ENCODE measurements at regions not wholly inside any gene's neighbourhood (a gene's known extent, or its start where the extent isn't known, plus 50 kb on each side); places are given as distances from the start of the nearest gene placed in this dataset.

DNA sequence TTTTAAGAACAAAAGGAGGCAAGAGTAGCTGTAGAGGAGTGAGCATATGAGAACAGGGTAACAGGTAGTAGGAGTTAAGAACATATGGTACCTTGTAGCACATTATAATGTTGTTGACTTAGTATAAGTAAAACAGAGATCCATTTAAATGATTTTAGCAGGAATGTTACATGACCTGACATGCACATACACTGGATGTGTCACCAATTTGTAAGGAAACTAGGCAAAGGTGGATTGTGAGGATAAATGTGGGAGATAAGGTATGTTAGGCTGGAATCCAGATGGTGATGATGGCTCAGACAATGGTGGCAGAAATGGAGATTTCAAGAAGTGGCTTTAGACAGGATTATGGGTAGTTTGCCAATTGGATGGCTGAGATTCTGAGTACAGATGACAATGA lies 443.1 kb upstream of the DAB2 start:
- no peak overlapping the region for H3K9ac ChIP-seq (ENCODE audit: low read length)
- no peaks in the 10 kb centered on the region for H3K4me1 ChIP-seq (ENCODE audit: insufficient read depth, low read length)
- H3K27ac ChIP-seq (ENCODE audit: low read depth, low read length), result no peak overlapping the region
- H3K9me3 ChIP-seq (ENCODE audit: low read length), result no peaks in the 10 kb centered on the region
- H3K36me3 ChIP-seq (ENCODE audit: insufficient read depth, low read length), result no peaks in the 10 kb centered on the region
- no peaks in the 10 kb centered on the region for H3K27me3 ChIP-seq (ENCODE audit: control insufficient read depth in 1 of 2, insufficient read depth in 2 of 2, low read length in 2 of 2)
- no peak overlapping the region for H3K4me3 ChIP-seq (ENCODE audit: low read depth in 1 of 2, low read length in 2 of 2)

DNA sequence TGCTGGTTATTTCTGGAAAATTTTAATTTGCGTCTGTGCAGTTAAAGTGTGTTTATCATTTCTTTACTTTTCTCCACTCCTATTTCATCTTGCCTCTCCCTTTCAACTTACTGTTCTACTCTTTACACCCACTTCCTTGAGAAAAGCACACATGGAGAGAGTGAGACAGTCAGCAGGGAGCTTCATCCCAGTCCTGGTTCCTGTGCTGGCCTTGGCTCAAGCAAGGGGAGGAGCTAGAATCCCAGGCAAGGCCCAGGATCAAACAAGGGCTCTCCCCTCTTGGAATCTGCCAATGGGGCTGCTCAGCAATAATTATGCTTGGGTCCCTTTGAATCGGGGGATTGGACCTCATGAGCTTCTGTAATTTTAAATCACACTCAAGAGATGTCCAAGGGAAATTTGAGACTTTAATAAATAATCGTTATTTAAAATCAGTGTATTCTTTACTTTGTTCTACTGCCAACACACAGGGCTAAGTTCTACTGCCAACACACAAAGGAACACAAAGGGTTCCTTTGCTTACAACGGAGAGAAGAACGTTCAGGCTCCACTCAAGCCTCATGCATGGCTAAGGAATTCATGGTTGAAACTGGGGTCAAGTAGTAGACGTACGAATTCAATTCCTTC lies 439.3 kb upstream of the DAB2 start:
- Histone ChIP-seq H3K27ac (ENCODE audit: low read depth, low read length) (no peak overlapping the region), H3K9ac (ENCODE audit: low read length) (no peak overlapping the region), H3K27me3 (ENCODE audit: control insufficient read depth in 1 of 2, insufficient read depth in 2 of 2, low read length in 2 of 2) (no peaks in the 10 kb centered on the region), H3K4me1 (ENCODE audit: insufficient read depth, low read length) (no peaks in the 10 kb centered on the region), H3K36me3 (ENCODE audit: insufficient read depth, low read length) (no peaks in the 10 kb centered on the region), H3K4me3 (ENCODE audit: low read depth in 1 of 2, low read length in 2 of 2) (no peak overlapping the region), H3K9me3 (ENCODE audit: low read length) (no peaks in the 10 kb centered on the region)

DNA sequence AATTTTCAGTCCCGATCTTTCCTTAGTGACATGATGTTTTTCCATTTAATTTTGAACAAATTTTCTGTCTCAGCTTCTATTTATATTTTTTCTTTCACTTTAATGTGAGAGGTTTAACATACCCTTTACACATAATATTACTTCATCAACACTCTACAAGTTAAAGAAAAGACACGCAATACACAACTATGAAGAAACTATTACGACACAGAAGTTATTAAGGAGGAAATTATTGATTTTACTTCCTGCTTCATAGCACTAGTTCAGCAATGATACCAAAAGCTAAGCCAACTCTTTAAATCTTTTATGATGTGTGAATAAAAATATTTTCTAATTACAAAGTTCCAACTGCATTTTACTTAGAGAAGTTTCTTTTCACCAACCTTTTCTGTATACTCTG lies 432.3 kb upstream of the DAB2 start:
- no peak overlapping the region for H3K27ac ChIP-seq (ENCODE audit: low read depth, low read length)
- no peaks in the 10 kb centered on the region for H3K9me3 ChIP-seq (ENCODE audit: low read length)
- no peak overlapping the region for H3K9ac ChIP-seq (ENCODE audit: low read length)
- H3K27me3 ChIP-seq (ENCODE audit: control insufficient read depth in 1 of 2, insufficient read depth in 2 of 2, low read length in 2 of 2), result no peaks in the 10 kb centered on the region
- H3K36me3 ChIP-seq (ENCODE audit: insufficient read depth, low read length), result no peaks in the 10 kb centered on the region
- H3K4me3 ChIP-seq (ENCODE audit: low read depth in 1 of 2, low read length in 2 of 2), result no peak overlapping the region
- no peaks in the 10 kb centered on the region for H3K4me1 ChIP-seq (ENCODE audit: insufficient read depth, low read length)

DNA sequence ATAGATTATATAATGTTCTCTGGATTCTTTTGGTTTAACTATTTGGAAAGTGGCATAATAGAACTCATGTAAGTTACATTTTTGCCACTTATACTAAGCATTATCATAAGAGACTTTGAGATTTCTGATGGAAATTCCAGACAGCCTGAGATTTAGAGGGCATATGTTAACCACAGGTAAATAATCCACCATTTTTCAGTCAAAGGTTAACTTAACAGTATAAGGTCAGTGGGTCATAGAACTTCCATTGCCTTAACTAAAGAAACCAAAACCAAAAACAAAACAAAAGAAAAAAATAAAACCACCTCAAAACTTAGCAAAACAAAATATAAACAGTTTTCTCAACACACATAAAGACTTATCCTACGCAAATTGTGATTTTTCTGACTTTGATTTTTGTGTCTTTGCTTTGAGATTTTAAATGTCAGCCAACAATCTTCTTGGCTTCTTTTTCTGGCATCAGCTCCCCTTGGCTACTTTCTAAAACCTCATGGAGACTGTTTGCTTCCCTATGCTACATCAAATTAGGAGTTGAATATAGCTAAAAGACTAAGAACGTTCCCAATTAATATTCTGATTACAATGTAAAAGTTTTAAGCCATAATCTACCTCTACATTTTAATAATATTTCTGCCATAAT lies 430.1 kb upstream of the DAB2 start:
- no peak overlapping the region for H3K27ac ChIP-seq (ENCODE audit: low read depth, low read length)
- H3K36me3 ChIP-seq (ENCODE audit: insufficient read depth, low read length), result no peaks in the 10 kb centered on the region
- H3K27me3 ChIP-seq (ENCODE audit: control insufficient read depth in 1 of 2, insufficient read depth in 2 of 2, low read length in 2 of 2), result no peaks in the 10 kb centered on the region
- H3K4me1 ChIP-seq (ENCODE audit: insufficient read depth, low read length), result no peaks in the 10 kb centered on the region
- H3K4me3 ChIP-seq (ENCODE audit: low read depth in 1 of 2, low read length in 2 of 2), result no peak overlapping the region
- H3K9me3 ChIP-seq (ENCODE audit: low read length), result no peaks in the 10 kb centered on the region
- H3K9ac ChIP-seq (ENCODE audit: low read length), result no peak overlapping the region

DNA sequence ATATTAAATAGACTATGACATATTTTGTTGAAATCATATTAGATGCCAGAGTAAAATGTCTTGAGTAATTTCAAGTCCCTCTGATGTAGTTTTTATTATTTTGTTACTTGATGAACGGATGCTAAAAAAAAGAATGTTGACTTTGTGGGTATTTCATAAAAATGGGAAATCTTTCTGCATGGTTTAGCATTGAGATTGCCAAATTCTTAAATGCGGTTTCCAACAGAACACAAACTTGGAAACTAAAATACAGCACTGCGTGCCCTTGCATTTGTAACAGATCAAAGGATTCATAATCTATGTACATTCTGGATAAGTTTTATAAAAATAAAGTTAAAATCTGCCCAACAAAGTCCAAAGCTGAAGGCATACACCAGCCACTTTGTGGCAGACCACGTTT lies 425.5 kb upstream of the DAB2 start:
- no peaks in the 10 kb centered on the region for H3K27me3 ChIP-seq (ENCODE audit: control insufficient read depth in 1 of 2, insufficient read depth in 2 of 2, low read length in 2 of 2)
- H3K27ac ChIP-seq (ENCODE audit: low read depth, low read length), result no peak overlapping the region
- no peak overlapping the region for H3K4me3 ChIP-seq (ENCODE audit: low read depth in 1 of 2, low read length in 2 of 2)
- no peaks in the 10 kb centered on the region for H3K4me1 ChIP-seq (ENCODE audit: insufficient read depth, low read length)
- H3K9me3 ChIP-seq (ENCODE audit: low read length), result no peaks in the 10 kb centered on the region
- H3K9ac ChIP-seq (ENCODE audit: low read length), result no peak overlapping the region
- H3K36me3 ChIP-seq (ENCODE audit: insufficient read depth, low read length), result no peaks in the 10 kb centered on the region

DNA sequence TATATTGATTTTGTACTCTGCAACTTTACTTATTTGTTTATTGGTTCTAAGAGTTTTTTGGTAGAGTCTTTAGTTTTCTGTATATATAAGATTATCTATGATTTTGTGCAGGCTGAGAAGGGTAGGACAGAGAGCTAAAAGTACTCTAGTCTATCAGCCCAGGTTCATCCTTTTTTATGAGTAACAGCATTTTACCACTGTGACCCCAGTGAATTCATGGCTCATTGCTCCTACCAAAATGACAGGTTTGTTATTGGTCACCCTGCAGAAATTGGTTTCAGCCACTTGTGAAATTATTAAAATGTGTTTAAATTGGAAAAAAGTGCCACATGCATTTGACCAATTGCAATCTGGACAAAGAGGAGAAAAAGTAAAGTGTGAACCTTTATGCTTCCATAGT lies 421.4 kb upstream of the DAB2 start:
- Histone ChIP-seq H3K27ac (ENCODE audit: low read depth, low read length) (no peak overlapping the region), H3K4me3 (ENCODE audit: low read depth in 1 of 2, low read length in 2 of 2) (no peak overlapping the region), H3K9ac (ENCODE audit: low read length) (no peak overlapping the region), H3K4me1 (ENCODE audit: insufficient read depth, low read length) (no peaks in the 10 kb centered on the region), H3K9me3 (ENCODE audit: low read length) (no peaks in the 10 kb centered on the region), H3K36me3 (ENCODE audit: insufficient read depth, low read length) (no peaks in the 10 kb centered on the region), H3K27me3 (ENCODE audit: control insufficient read depth in 1 of 2, insufficient read depth in 2 of 2, low read length in 2 of 2) (no peaks in the 10 kb centered on the region)

DNA sequence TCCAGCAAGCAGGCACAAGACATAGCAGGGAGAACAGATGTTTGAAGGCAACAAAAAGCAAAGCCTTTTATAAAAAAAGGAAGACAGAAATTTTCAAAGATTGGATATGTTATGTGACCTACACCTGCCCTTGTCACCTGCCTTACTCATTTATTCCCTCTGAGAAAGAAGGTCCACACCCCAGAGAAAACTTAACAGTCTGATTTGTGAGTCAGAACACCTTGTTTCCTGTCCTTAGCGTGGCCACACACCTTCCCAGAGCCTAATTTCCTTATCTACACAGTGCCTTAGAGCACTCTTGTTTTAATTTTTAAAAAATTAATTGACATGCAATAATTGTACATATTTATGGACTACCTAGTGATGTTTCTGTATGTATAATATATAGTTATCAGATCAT lies 419.0 kb upstream of the DAB2 start:
- Histone ChIP-seq H3K27ac (ENCODE audit: low read depth, low read length) (no peak overlapping the region), H3K9me3 (ENCODE audit: low read length) (no peaks in the 10 kb centered on the region), H3K4me1 (ENCODE audit: insufficient read depth, low read length) (no peaks in the 10 kb centered on the region), H3K36me3 (ENCODE audit: insufficient read depth, low read length) (no peaks in the 10 kb centered on the region), H3K4me3 (ENCODE audit: low read depth in 1 of 2, low read length in 2 of 2) (no peak overlapping the region), H3K9ac (ENCODE audit: low read length) (no peak overlapping the region), H3K27me3 (ENCODE audit: control insufficient read depth in 1 of 2, insufficient read depth in 2 of 2, low read length in 2 of 2) (no peaks in the 10 kb centered on the region)

DNA sequence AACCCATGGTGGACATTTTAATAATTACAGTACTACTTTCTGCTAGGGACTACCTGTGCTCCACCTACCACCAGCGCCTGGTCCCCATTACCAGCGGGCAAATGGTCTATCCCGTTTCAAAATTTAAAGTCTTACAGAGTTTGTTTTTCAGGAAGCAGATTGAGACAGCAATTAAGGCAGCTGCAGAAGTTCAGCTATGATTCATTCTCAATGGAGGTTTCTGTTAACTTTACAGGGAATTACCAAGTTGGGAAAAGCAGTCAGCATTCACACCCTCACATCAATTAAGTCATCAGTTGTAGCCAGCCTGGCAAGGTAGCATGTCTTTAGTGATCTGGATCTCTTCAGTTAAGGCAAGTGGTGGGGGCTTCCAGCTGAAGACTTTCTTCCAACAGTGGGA lies 410.6 kb upstream of the DAB2 start:
- no peaks in the 10 kb centered on the region for H3K4me1 ChIP-seq (ENCODE audit: insufficient read depth, low read length)
- no peaks in the 10 kb centered on the region for H3K27me3 ChIP-seq (ENCODE audit: control insufficient read depth in 1 of 2, insufficient read depth in 2 of 2, low read length in 2 of 2)
- H3K9me3 ChIP-seq (ENCODE audit: low read length), result no peaks in the 10 kb centered on the region
- no peaks in the 10 kb centered on the region for H3K36me3 ChIP-seq (ENCODE audit: insufficient read depth, low read length)
- no peak overlapping the region for H3K4me3 ChIP-seq (ENCODE audit: low read depth in 1 of 2, low read length in 2 of 2)
- no peak overlapping the region for H3K9ac ChIP-seq (ENCODE audit: low read length)
- H3K27ac ChIP-seq (ENCODE audit: low read depth, low read length), result no peak overlapping the region

DNA sequence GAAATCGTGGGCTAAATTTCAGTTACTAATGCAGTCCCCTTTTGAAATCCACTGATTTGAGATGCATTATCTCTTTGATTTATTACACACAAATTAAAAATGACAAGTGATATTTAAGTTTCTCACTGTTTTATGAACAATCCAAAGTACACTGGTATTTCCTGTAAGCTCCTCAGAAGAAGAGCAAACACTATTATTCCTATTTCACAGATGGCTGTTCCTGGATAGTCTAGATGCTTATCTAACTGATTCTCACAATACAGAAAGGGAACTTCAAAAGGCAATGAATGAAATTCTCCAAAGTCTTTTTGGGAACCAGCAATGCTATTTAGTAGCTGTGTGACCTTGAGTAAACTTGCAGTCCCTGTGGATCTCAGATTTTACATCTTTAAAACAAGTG lies 404.7 kb upstream of the DAB2 start:
- H3K36me3 ChIP-seq (ENCODE audit: insufficient read depth, low read length), result no peaks in the 10 kb centered on the region
- H3K27me3 ChIP-seq (ENCODE audit: control insufficient read depth in 1 of 2, insufficient read depth in 2 of 2, low read length in 2 of 2), result no peaks in the 10 kb centered on the region
- no peaks in the 10 kb centered on the region for H3K4me1 ChIP-seq (ENCODE audit: insufficient read depth, low read length)
- no peak overlapping the region for H3K9ac ChIP-seq (ENCODE audit: low read length)
- H3K27ac ChIP-seq (ENCODE audit: low read depth, low read length), result no peak overlapping the region
- H3K9me3 ChIP-seq (ENCODE audit: low read length), result no peaks in the 10 kb centered on the region
- no peak overlapping the region for H3K4me3 ChIP-seq (ENCODE audit: low read depth in 1 of 2, low read length in 2 of 2)

DNA sequence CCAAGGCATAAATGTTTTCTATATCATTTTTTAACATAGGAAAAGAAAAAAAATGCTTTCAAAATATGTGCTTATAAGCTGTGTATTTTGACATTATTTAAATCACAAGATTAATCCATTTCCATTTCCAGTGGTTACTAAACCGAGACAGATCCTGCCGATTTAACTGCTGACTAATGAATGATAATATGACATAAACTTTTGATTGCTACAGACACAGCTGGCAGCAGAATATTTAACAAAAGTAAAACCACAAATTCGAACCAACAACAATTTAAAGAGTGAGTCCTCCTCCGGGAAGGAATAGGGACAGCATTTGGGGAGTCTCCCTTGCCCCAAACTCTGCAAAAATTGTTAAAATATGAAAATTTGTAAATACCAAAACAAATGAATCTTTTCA lies 401.3 kb upstream of the DAB2 start:
- Histone ChIP-seq H3K4me1 (ENCODE audit: insufficient read depth, low read length) (no peaks in the 10 kb centered on the region), H3K4me3 (ENCODE audit: low read depth in 1 of 2, low read length in 2 of 2) (no peak overlapping the region), H3K27me3 (ENCODE audit: control insufficient read depth in 1 of 2, insufficient read depth in 2 of 2, low read length in 2 of 2) (no peaks in the 10 kb centered on the region), H3K36me3 (ENCODE audit: insufficient read depth, low read length) (no peaks in the 10 kb centered on the region), H3K9ac (ENCODE audit: low read length) (no peak overlapping the region), H3K27ac (ENCODE audit: low read depth, low read length) (no peak overlapping the region), H3K9me3 (ENCODE audit: low read length) (no peaks in the 10 kb centered on the region)

DNA sequence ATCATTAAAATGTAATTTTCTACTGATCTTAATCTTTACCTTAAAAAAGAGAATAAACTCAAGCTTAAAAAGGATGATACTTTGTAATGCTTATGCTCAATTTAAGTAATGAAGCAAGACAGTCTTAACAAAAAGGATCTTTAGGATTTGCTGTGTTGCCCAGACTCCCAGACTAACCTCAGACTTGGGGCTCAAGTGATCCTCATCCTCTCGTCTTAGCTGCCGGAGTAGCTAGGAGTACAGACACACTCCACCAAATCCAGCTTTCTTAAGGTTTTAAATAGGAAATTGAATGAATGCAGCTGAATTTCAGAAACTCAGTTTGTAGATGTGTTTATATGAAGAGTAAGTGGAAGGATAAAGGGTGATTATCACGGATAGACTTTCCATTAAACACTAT lies 400.5 kb upstream of the DAB2 start:
- Histone ChIP-seq H3K4me3 (ENCODE audit: low read depth in 1 of 2, low read length in 2 of 2) (no peak overlapping the region), H3K9ac (ENCODE audit: low read length) (no peak overlapping the region), H3K27me3 (ENCODE audit: control insufficient read depth in 1 of 2, insufficient read depth in 2 of 2, low read length in 2 of 2) (no peaks in the 10 kb centered on the region), H3K4me1 (ENCODE audit: insufficient read depth, low read length) (no peaks in the 10 kb centered on the region), H3K9me3 (ENCODE audit: low read length) (no peaks in the 10 kb centered on the region), H3K36me3 (ENCODE audit: insufficient read depth, low read length) (no peaks in the 10 kb centered on the region), H3K27ac (ENCODE audit: low read depth, low read length) (no peak overlapping the region)

DNA sequence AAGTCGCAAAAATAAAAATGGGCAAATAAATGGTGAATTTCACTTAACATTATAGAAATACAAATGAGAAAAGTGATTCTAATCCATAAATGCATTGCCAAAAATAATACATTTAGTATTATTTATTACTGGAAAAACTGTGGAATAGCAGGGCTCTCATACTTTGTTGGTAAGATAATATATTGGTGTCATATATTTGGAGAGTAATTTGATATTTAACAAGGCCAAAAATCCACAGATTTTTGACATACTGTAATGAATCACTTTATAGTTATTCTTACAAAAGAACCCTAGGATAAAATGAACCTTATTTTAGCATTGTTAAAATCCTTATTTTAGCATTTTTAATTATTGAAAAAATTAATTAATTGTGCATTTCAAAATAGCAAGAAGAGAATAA lies 397.2 kb upstream of the DAB2 start:
- Histone ChIP-seq H3K36me3 (ENCODE audit: insufficient read depth, low read length) (no peaks in the 10 kb centered on the region), H3K27me3 (ENCODE audit: control insufficient read depth in 1 of 2, insufficient read depth in 2 of 2, low read length in 2 of 2) (no peaks in the 10 kb centered on the region)

More for the DNA sequence above, 397.2 kb upstream of the DAB2 start:
- H3K4me3 ChIP-seq (ENCODE audit: low read depth in 1 of 2, low read length in 2 of 2), result no peak overlapping the region
- H3K27ac ChIP-seq (ENCODE audit: low read depth, low read length), result no peak overlapping the region
- no peaks in the 10 kb centered on the region for H3K9me3 ChIP-seq (ENCODE audit: low read length)
- H3K9ac ChIP-seq (ENCODE audit: low read length), result no peak overlapping the region
- peaks cover 7% of the 10 kb centered on the region for H3K4me1 ChIP-seq (ENCODE audit: insufficient read depth, low read length)
